SU-DHL-6 (cell line): ENCODE measurements at regions not wholly inside any gene's neighbourhood (a gene's known extent, or its start where the extent isn't known, plus 50 kb on each side); places are given as distances from the start of the nearest gene placed in this dataset.
A peak's percentile ranks its signal among the peaks of the same experiment; 100 is the strongest.

Experiments
- H2AFZ ChIP-seq: fragments of 200-600 bp; sonication (generic); 2 replicates; pipeline ENCODE4 v1.6.1; 2014; ENCODE audit warnings: low read depth, mild to moderate bottlenecking, moderate library complexity, mixed read lengths, antibody characterized with exemption, low read length; ENCODE audit not compliant: severe bottlenecking
- H3F3A ChIP-seq: fragments of 200-600 bp; shearing (Covaris generic); 2 replicates; pipeline ENCODE4 v1.6.0; 2016; ENCODE audit warnings: antibody characterized with exemption, mild to moderate bottlenecking; ENCODE audit not compliant: insufficient read depth
- H3K27ac ChIP-seq: fragments of 200-600 bp; sonication (generic); 2 replicates; pipeline ENCODE4 v1.5.1; 2016; ENCODE audit warnings: low read depth, mild to moderate bottlenecking, low read length, moderate library complexity, mixed read lengths
- H3K27me3 ChIP-seq: fragments of 200-600 bp; sonication (generic), shearing (Covaris generic); 2 replicates; pipeline ENCODE4 v1.6.0; 2014; ENCODE audit warnings: mild to moderate bottlenecking, low read length
- H3K36me3 ChIP-seq: fragments of 200-600 bp; sonication (generic); 2 replicates; pipeline ENCODE4 v1.6.1; 2014; ENCODE audit warnings: mild to moderate bottlenecking, low read length, mixed read lengths
- H3K4me2 ChIP-seq: fragments of 300-600, 200-600 bp; shearing (Covaris generic), sonication (generic); 2 replicates; pipeline ENCODE4 v1.6.0; 2014; ENCODE audit warnings: low read length, low read depth, mild to moderate bottlenecking; ENCODE audit not compliant: poor library complexity, severe bottlenecking
- H3K4me3 ChIP-seq: fragments of 200-600 bp; sonication (generic); 2 replicates; pipeline ENCODE4 v1.5.1; 2014; ENCODE audit warnings: antibody characterized with exemption, low read length, mild to moderate bottlenecking, mixed read lengths; ENCODE audit not compliant: insufficient read depth, poor library complexity, severe bottlenecking
- H3K79me2 ChIP-seq: fragments of 200-600 bp; sonication (generic); 2 replicates; pipeline ENCODE4 v1.6.1; 2014; ENCODE audit warnings: mild to moderate bottlenecking, low read length, moderate library complexity; ENCODE audit not compliant: insufficient read depth
- H3K9ac ChIP-seq: fragments of 200-600 bp; sonication (generic); 2 replicates; pipeline ENCODE4 v1.7.0; 2014; ENCODE audit warnings: mild to moderate bottlenecking, low read length
- H3K9me2 ChIP-seq: fragments of 200-600 bp; sonication (generic); replicated peaks from 2 replicates; pipeline ENCODE4 v1.6.1; 2014; ENCODE audit warnings: low read length; ENCODE audit not compliant: insufficient read depth
- H3K9me3 ChIP-seq: fragments of 200-600 bp; sonication (generic); 2 replicates; pipeline ENCODE4 v1.6.1; 2014; ENCODE audit warnings: low read length, mixed read lengths; ENCODE audit not compliant: insufficient read depth
- H4K20me1 ChIP-seq: fragments of 200-600 bp; sonication (generic); 2 replicates; pipeline ENCODE4 v1.6.1; 2014; ENCODE audit warnings: low read depth, mild to moderate bottlenecking, antibody characterized with exemption, low read length, moderate library complexity, mixed read lengths
- EZH2phosphoT487 ChIP-seq: fragments of 200-600 bp; sonication (generic), shearing (Covaris generic); conservative IDR thresholded peaks from 2 replicates; pipeline ENCODE4 v1.6.1; 2018; ENCODE audit warnings: mild to moderate bottlenecking, antibody characterized with exemption, low read length, moderate library complexity, mixed read lengths
- TF ChIP-seq, protein P1 (sequence below): fragments of 200-600 bp; sonication (generic); IDR thresholded peaks from one replicate; pipeline ENCODE4 v1.5.1; 2017; ENCODE audit warnings: antibody characterized with exemption, mild to moderate bottlenecking, low read length, moderate library complexity; ENCODE audit not compliant: insufficient read depth, poor library complexity, severe bottlenecking

DNA sequence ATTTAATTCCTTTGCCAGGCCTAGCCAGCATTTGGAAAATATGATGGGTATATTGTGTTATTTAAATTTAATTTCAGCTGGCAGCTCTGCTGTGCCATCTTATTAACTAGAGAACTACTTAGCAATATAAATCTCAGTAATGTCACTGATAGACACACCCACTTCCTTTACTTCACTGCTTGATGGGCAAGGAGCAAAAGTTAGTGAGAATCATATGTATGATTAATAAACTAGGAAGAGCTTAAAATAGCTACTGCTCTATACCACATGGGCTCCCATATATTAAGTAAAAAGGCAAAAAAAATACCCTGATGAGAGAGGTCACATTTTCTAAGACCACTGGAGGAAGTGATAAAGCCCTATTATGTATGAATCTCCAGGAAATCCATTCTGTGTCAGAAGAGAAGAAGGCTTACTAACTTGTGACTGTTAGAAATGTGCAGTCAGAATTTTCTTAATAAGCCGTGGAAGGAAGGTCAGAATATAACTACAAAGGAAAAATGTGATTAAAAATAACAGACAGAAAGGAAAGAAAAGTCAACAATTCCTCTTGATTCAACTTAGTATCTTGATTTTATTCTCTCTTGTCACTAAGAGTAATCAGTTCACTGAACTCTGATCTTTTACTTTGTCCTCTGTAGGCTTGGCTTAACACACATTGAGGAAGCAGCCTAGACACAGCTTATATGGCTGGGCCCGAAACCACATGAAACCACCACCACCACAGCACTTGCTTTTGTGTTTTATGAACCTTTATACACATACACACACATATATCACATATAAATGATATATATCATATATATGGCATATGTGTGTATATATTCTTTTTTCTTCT, 1233.9 kb upstream of the ALCAM start:
- Histone ChIP-seq H4K20me1 (no peaks in the 10 kb centered on the region), H3K9me2 (no peaks in the 10 kb centered on the region), H3K79me2 (no peaks in the 10 kb centered on the region), H3K4me2 (no peak overlapping the region), H3K27ac (no peak overlapping the region), H2AFZ (peak overlapping the region; percentile 37), H3K27me3 (no peaks in the 10 kb centered on the region), H3K9ac (no peak overlapping the region), H3K9me3 (no peaks in the 10 kb centered on the region), H3K36me3 (no peaks in the 10 kb centered on the region), H3K4me3 (no peak overlapping the region), H3F3A (no peaks in the 10 kb centered on the region)
- TF ChIP-seq, protein P1, sequence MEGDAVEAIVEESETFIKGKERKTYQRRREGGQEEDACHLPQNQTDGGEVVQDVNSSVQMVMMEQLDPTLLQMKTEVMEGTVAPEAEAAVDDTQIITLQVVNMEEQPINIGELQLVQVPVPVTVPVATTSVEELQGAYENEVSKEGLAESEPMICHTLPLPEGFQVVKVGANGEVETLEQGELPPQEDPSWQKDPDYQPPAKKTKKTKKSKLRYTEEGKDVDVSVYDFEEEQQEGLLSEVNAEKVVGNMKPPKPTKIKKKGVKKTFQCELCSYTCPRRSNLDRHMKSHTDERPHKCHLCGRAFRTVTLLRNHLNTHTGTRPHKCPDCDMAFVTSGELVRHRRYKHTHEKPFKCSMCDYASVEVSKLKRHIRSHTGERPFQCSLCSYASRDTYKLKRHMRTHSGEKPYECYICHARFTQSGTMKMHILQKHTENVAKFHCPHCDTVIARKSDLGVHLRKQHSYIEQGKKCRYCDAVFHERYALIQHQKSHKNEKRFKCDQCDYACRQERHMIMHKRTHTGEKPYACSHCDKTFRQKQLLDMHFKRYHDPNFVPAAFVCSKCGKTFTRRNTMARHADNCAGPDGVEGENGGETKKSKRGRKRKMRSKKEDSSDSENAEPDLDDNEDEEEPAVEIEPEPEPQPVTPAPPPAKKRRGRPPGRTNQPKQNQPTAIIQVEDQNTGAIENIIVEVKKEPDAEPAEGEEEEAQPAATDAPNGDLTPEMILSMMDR = no peak
- no peak for TF ChIP-seq EZH2phosphoT487

DNA sequence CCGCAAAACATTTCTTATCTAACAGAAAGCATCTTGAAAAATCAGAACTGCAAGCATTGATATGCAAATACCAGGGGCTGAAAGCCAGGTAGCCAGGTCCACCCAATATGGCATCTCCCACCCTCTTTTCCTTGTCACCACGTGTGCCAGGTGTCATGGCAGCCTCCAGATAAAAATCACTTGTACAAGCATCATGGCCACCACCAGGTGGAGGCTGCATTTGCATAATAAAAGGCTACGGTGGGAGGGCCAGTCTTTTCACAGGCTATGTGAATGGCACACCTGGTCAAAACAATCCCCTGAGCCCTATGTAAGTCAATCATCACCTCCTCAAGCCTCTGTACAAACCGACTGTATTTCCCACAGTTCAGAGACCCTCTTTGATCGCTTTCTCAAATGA, 1233.1 kb upstream of the ALCAM start:
- TF ChIP-seq, protein P1 = no peak
- TF ChIP-seq EZH2phosphoT487 = no peak
- no peaks in the 10 kb centered on the region for H3K9me2 ChIP-seq
- no peak overlapping the region for H3K9ac ChIP-seq
- H3K4me3 ChIP-seq = no peak overlapping the region
- H3K36me3 ChIP-seq = no peaks in the 10 kb centered on the region
- H3K27me3 ChIP-seq = no peaks in the 10 kb centered on the region
- H3K27ac ChIP-seq = no peak overlapping the region
- no peaks in the 10 kb centered on the region for H3K79me2 ChIP-seq
- no peaks in the 10 kb centered on the region for H4K20me1 ChIP-seq
- H3K9me3 ChIP-seq = no peaks in the 10 kb centered on the region
- H3F3A ChIP-seq = no peaks in the 10 kb centered on the region
- peak overlapping the region; percentile 37 for H2AFZ ChIP-seq
- no peak overlapping the region for H3K4me2 ChIP-seq

DNA sequence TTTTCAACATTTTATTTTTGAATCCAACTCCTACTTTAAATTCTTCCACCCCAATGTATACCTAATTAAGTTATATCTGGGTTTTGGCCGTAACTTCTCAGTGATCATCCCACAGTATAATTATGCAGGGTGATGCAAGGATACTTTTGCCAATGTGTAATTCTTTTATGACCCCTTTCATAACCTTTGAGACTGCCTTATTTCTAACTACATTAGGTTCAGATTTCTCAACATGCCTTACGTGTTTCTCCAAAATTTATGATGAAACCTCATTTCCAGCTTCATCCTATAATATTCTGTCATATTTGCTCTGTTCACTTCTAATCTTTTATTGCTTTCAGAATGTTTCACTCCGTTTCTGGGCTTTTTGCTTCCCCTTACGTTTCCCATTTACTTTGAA, 1229.6 kb upstream of the ALCAM start:
- no peaks in the 10 kb centered on the region for H3K27me3 ChIP-seq
- H3K36me3 ChIP-seq = no peaks in the 10 kb centered on the region
- peak overlapping the region; percentile 21 for H2AFZ ChIP-seq
- H3F3A ChIP-seq = no peaks in the 10 kb centered on the region
- no peaks in the 10 kb centered on the region for H3K9me2 ChIP-seq
- H3K27ac ChIP-seq = no peak overlapping the region
- no peak for TF ChIP-seq EZH2phosphoT487
- TF ChIP-seq, protein P1 = no peak
- H3K4me2 ChIP-seq = no peak overlapping the region
- H3K9me3 ChIP-seq = no peaks in the 10 kb centered on the region
- H3K4me3 ChIP-seq = no peak overlapping the region
- H3K9ac ChIP-seq = no peak overlapping the region
- H4K20me1 ChIP-seq = no peaks in the 10 kb centered on the region
- no peaks in the 10 kb centered on the region for H3K79me2 ChIP-seq
